PC-3 (cell line): ENCODE measurements at regions not wholly inside any gene's neighbourhood (a gene's known extent, or its start where the extent isn't known, plus 50 kb on each side); places are given as distances from the start of the nearest gene placed in this dataset.

Source experiments
- ATAC-seq: fragments of 200-7000 bp; cut with Tn5 transposase; 2 replicates; pipeline ENCODE4 v1.9.1; 2020; ENCODE audit warnings: mild to moderate bottlenecking, moderate library complexity
- BruUV-seq: library from RNA; stranded (reverse); fragments of 400-500 nt; replicated peaks from 2 replicates; lab custom pipeline; 2021; lab: Mats Ljungman, UMichigan
- CTCF ChIA-PET: fragments of 300-600 bp; sonication (Branson Sonifier 250); formaldehyde crosslinking; loops from one replicate; lab custom pipeline; 2022; ENCODE audit warnings: antibody characterized with exemption; lab: Charles Lee
- POLR2A ChIA-PET: fragments of 300-600 bp; sonication (Branson Sonifier 250); formaldehyde crosslinking; loops from one replicate; lab custom pipeline; 2022; ENCODE audit warnings: antibody characterized with exemption; ENCODE audit not compliant: unreplicated experiment; lab: Charles Lee
- DNase-seq: peaks from one replicate; pipeline ENCODE4 v3.0.0-alpha.2; 2015
- H2AFZ ChIP-seq: fragments of 300-600 bp; sonication (generic); 2 replicates; pipeline ENCODE4 v1.6.0; 2016; ENCODE audit warnings: antibody characterized with exemption, low read length
- H3F3A ChIP-seq: fragments of 300-600 bp; sonication (generic); one replicate; pipeline ENCODE4 v1.6.0; 2017; ENCODE audit warnings: antibody characterized with exemption, low read length, control low read depth, mild to moderate bottlenecking; ENCODE audit not compliant: unreplicated experiment
- H3K27ac ChIP-seq: fragments of 300-600 bp; sonication (generic); 2 replicates; pipeline ENCODE4 v1.5.1; 2016; ENCODE audit warnings: mild to moderate bottlenecking, low read length
- H3K27me3 ChIP-seq: fragments of 300-600 bp; sonication (generic); 2 replicates; pipeline ENCODE4 v1.6.1; 2016; ENCODE audit warnings: low read length, mixed read lengths
- H3K36me3 ChIP-seq: fragments of 300-600 bp; sonication (generic); 2 replicates; pipeline ENCODE4 v1.6.1; 2016; ENCODE audit warnings: low read depth, mixed run types, low read length, mixed read lengths
- H3K4me1 ChIP-seq: fragments of 300-600 bp; sonication (generic); 2 replicates; pipeline ENCODE4 v1.5.1; 2016; ENCODE audit warnings: low read length; ENCODE audit not compliant: insufficient read depth
- H3K4me2 ChIP-seq: fragments of 300-600 bp; sonication (generic); 2 replicates; pipeline ENCODE4 v1.6.0; 2016; ENCODE audit warnings: low read length
- H3K4me3 ChIP-seq: fragments of 300-600 bp; sonication (generic); 2 replicates; pipeline ENCODE4 v1.5.1; 2016; ENCODE audit warnings: mild to moderate bottlenecking, low read length, mixed read lengths
- H3K79me2 ChIP-seq: fragments of 300-600 bp; sonication (generic); 2 replicates; pipeline ENCODE4 v1.6.1; 2017; ENCODE audit warnings: low read length, mixed read lengths
- H3K9ac ChIP-seq: fragments of 300-600 bp; sonication (generic); 2 replicates; pipeline ENCODE4 v1.6.0; 2016; ENCODE audit warnings: mild to moderate bottlenecking, low read length
- H3K9me2 ChIP-seq: fragments of 300-600 bp; sonication (generic); replicated peaks from 2 replicates; pipeline ENCODE4 v1.6.1; 2016; ENCODE audit warnings: mixed run types, low read length, mixed read lengths
- H3K9me3 ChIP-seq: fragments of 300-600 bp; sonication (generic); 2 replicates; pipeline ENCODE4 v1.6.1; 2016; ENCODE audit warnings: low read length, mixed read lengths
- H4K20me1 ChIP-seq: fragments of 300-600 bp; sonication (generic); 2 replicates; pipeline ENCODE4 v1.6.1; 2016; ENCODE audit warnings: low read length, mixed read lengths
- CTCF ChIP-seq: fragments of 300-600 bp; sonication (generic); conservative IDR thresholded peaks from 2 replicates; pipeline ENCODE4 v1.5.1; 2017; ENCODE audit warnings: antibody characterized with exemption, low read depth, mild to moderate bottlenecking, low read length
- EZH2 ChIP-seq: fragments of 300-600 bp; sonication (generic); IDR thresholded peaks from one replicate; pipeline ENCODE4 v1.6.1; 2017; ENCODE audit warnings: antibody characterized with exemption, mild to moderate bottlenecking, low read length; ENCODE audit not compliant: unreplicated experiment
- EZH2phosphoT487 ChIP-seq: fragments of 300-600 bp; sonication (generic); IDR thresholded peaks from 2 replicates; pipeline ENCODE4 v1.6.1; 2018; ENCODE audit warnings: mild to moderate bottlenecking, antibody characterized with exemption, low read length, borderline replicate concordance
- intact Hi-C: fragments of 100-400 bp; cut with micrococcal nuclease; formaldehyde crosslinking; loops from 2 replicates; pipeline ENCODE4 v1.9.0; 2023

- Histone ChIP-seq H3K9me3 (no peaks in the 10 kb centered on the region), H3K4me3 (no peak overlapping the region), H3K9ac (no peak overlapping the region), H4K20me1 (no peaks in the 10 kb centered on the region), H3F3A (no peaks in the 10 kb centered on the region), H3K4me1 (no peaks in the 10 kb centered on the region), H2AFZ (no peak overlapping the region), H3K4me2 (no peak overlapping the region), H3K27me3 (no peaks in the 10 kb centered on the region), H3K27ac (no peak overlapping the region), H3K36me3 (no peaks in the 10 kb centered on the region), H3K9me2 (no peaks in the 10 kb centered on the region), H3K79me2 (no peaks in the 10 kb centered on the region)
- POLR2A ChIA-PET = no interaction called here
- CTCF ChIA-PET = no interaction called here
- intact Hi-C loops = no loop called here
- DNase-seq = no peak
- no peak for ATAC-seq
- no TSS peak for BruUV-seq
- TF ChIP-seq EZH2phosphoT487 (no peak), EZH2 (no peak), CTCF (no peak)
These were observed 718.5 kb upstream of the PCDH7 start for GRCh38 chr4:30001628-30002027.

GRCh38 chr4:30002341-30002740 lies 717.8 kb upstream of the PCDH7 start:
- no peak for DNase-seq
- CTCF ChIA-PET = no interaction called here

GRCh38 chr4:30005995-30006394 lies 714.2 kb upstream of the PCDH7 start:
- Histone ChIP-seq H3K4me2 (no peak overlapping the region), H3F3A (no peaks in the 10 kb centered on the region), H3K4me3 (no peak overlapping the region), H2AFZ (no peak overlapping the region), H3K9ac (no peak overlapping the region), H4K20me1 (no peaks in the 10 kb centered on the region), H3K4me1 (no peaks in the 10 kb centered on the region), H3K79me2 (no peaks in the 10 kb centered on the region), H3K27ac (no peak overlapping the region), H3K9me2 (no peaks in the 10 kb centered on the region), H3K27me3 (no peaks in the 10 kb centered on the region), H3K36me3 (no peaks in the 10 kb centered on the region), H3K9me3 (no peaks in the 10 kb centered on the region)
- BruUV-seq = no TSS peak
- ChIA-PET CTCF (no interaction called here), POLR2A (no interaction called here)
- ATAC-seq = no peak
- TF ChIP-seq CTCF (no peak), EZH2 (no peak), EZH2phosphoT487 (no peak)
- intact Hi-C loops = no loop called here
- no peak for DNase-seq

More at GRCh38 chr4:30002341-30002740, 717.8 kb upstream of the PCDH7 start:
- H3K4me2 ChIP-seq = no peak overlapping the region
- H3K27me3 ChIP-seq = no peaks in the 10 kb centered on the region
- no peak overlapping the region for H2AFZ ChIP-seq
- no peaks in the 10 kb centered on the region for H3K79me2 ChIP-seq
- TF ChIP-seq EZH2phosphoT487 = no peak
- TF ChIP-seq EZH2 = no peak
- TF ChIP-seq CTCF = no peak
- no peaks in the 10 kb centered on the region for H3K9me2 ChIP-seq
- H3K9ac ChIP-seq = no peak overlapping the region
- no peak overlapping the region for H3K4me3 ChIP-seq
- no peaks in the 10 kb centered on the region for H3K4me1 ChIP-seq
- H4K20me1 ChIP-seq = no peaks in the 10 kb centered on the region
- intact Hi-C loops = no loop called here
- H3K36me3 ChIP-seq = no peaks in the 10 kb centered on the region
- no peaks in the 10 kb centered on the region for H3F3A ChIP-seq
- POLR2A ChIA-PET = no interaction called here
- H3K27ac ChIP-seq = no peak overlapping the region
- no TSS peak for BruUV-seq
- no peaks in the 10 kb centered on the region for H3K9me3 ChIP-seq
- ATAC-seq = no peak
